Cardiac fibroblast (primary cell): ENCODE measurements at regions not wholly inside any gene's neighbourhood (a gene's known extent, or its start where the extent isn't known, plus 50 kb on each side); places are given as distances from the start of the nearest gene placed in this dataset.

ENCODE experiments used
- DNase-seq, 2 donors: peaks; one replicate each; pipeline versions ENCODE4 v3.0.0 to v3.0.0-alpha.2; 2010; ENCODE audit warnings: low read depth in 2 of 2
- H3K4me3 ChIP-seq, 2 donors: replicated peaks in 1 of 2; 1 replicate in 1 of 2; 2 replicates in 1 of 2; pipeline ENCODE4 v1.5.1; 2011; ENCODE audit warnings: low read depth in 2 of 2, low read length in 2 of 2, mild to moderate bottlenecking in 2 of 2, moderate library complexity in 1 of 2
- TF ChIP-seq, protein P1 (sequence below): IDR thresholded peaks from one replicate; pipeline ENCODE4 v1.5.1; 2011; ENCODE audit warnings: low read depth, mild to moderate bottlenecking, low read length, inconsistent platforms

DNA sequence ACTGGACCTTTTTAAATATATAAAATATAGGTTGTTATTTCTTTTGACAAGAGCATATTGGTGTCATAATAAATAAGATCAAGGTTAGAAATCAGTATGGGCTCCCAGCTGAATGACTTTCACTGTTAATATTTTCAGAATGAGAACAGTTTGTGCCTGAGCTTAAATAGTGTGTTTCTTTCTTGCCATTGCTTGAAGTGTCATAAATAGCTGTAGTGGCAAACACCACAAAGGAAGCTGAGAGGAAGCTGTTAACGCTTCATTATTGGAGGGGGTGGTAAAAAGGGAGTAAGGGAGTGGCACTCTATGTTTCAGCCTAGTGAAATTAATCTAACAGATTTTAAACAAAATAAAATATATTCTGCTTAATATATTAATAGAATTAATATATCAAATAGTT is 1089.8 kb upstream of the NCAM2 start:
- no peak for DNase-seq
- no peak overlapping the region for H3K4me3 ChIP-seq
- TF ChIP-seq, protein P1, sequence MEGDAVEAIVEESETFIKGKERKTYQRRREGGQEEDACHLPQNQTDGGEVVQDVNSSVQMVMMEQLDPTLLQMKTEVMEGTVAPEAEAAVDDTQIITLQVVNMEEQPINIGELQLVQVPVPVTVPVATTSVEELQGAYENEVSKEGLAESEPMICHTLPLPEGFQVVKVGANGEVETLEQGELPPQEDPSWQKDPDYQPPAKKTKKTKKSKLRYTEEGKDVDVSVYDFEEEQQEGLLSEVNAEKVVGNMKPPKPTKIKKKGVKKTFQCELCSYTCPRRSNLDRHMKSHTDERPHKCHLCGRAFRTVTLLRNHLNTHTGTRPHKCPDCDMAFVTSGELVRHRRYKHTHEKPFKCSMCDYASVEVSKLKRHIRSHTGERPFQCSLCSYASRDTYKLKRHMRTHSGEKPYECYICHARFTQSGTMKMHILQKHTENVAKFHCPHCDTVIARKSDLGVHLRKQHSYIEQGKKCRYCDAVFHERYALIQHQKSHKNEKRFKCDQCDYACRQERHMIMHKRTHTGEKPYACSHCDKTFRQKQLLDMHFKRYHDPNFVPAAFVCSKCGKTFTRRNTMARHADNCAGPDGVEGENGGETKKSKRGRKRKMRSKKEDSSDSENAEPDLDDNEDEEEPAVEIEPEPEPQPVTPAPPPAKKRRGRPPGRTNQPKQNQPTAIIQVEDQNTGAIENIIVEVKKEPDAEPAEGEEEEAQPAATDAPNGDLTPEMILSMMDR = no peak

- DNase-seq = no peak
- TF ChIP-seq, protein P1 = no peak
- H3K4me3 ChIP-seq = no peak overlapping the region
These were observed 1084.2 kb upstream of the NCAM2 start for GRCh38 chr21:19914028-19914427.

DNA sequence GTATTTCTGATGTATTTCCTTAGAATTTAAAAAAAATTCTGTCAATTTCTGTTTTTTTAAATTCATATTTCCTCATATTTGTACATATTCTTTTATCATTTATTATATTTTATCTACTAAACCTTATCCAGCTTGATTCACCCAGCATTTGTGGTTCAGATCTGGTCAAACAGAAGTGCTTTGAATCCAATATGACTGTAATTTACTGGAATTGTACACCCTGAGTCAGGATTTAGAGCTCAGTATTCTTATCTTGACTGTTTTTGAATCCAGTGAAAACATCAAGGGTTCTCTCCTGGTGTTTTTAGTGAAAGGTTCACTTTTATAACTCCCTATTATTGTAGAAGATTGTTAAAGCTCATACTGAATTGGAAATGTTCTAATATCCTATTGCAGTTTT is 1077.0 kb upstream of the NCAM2 start:
- TF ChIP-seq, protein P1 = no peak
- H3K4me3 ChIP-seq = no peak overlapping the region
- no peak for DNase-seq

DNA sequence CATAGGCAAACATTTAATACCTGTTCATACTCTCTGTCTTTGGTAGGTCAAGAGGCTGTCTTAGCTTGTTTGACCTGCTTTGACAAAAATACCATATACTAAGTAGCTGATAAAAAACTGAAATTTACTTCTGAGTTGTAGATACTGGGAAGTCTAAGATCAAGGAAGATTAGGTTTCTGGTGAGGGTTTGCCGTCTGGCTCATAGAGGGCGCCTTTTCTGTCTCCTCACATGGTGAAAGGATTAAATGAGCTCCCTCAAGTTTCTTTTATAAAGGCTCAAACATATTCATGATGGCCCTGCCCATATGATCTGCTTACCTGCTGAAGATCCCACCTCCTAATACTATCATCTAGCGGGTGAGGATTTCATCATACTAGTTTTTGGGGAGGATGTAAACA is 1076.1 kb upstream of the NCAM2 start:
- DNase-seq = no peak
- no peak overlapping the region for H3K4me3 ChIP-seq
- TF ChIP-seq, protein P1 = no peak

DNA sequence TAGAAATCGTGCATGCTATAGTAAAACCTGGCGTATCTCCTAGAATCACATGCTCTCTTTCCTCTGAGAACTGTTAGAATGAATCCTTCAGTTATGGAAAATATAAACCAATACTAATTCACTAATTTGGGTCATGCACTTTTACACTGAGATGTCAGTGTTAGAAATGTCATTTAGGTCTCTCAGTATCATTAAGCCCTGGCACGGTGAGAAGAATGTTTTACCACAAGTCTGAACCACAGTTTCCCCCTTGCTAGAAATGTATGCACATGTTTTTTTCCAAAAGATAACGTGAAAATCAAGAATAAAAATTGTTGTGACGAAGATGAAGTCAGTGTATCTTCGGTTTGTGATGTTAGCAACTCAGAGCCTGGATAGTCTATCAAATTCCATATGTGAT is 1062.7 kb upstream of the NCAM2 start:
- no peak for DNase-seq
- no peak overlapping the region for H3K4me3 ChIP-seq
- TF ChIP-seq, protein P1 = no peak

DNA sequence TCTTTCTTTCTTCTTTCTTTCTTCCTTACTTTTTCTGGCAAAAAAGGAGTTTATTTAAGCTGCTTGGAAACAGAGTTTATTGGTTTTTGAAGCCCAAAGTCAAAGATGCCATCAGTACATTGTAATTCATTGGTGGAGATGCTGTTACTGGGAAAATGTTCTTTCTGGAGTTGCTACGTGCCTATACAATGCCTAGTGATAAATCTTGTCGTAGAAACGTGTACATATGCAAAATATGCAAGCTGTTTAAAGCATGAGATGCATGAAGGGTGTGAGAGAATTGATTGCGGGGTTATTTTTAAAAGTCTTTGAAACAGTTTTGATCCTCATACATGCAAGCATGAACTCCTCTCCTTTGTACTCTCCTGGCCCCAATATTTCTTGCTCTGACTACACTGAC is 1060.6 kb upstream of the NCAM2 start:
- no peak for DNase-seq
- H3K4me3 ChIP-seq = no peak overlapping the region
- TF ChIP-seq, protein P1 = no peak

- H3K4me3 ChIP-seq = no peak overlapping the region
- TF ChIP-seq, protein P1 = no peak
- DNase-seq = no peak
These were observed 1056.6 kb upstream of the NCAM2 start for GRCh38 chr21:19941626-19942025.
